ENCODE measurements at regions not wholly inside any gene's neighbourhood (a gene's known extent, or its start where the extent isn't known, plus 50 kb on each side); places are given as distances from the start of the nearest gene placed in this dataset.

DNA sequence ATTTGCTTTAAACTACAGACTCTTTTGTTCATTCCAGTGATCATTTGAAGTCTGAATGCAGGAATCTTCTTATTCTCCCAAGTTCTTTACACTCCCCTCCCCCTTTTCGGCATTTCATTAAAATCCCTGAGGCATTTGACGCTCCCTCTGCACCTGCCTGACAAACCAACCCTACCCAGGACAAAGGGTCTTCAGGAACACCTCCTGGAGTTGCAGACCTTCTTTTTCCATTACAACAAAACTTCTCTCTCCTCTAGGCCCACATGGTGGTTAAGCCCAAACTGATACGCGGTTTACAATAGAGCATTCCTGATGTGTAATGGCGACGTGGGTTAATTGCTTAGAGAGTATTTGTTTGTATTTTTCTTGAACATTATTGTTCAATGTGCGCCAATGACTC lies 367.4 kb downstream of the FBXO15 start:
- Histone ChIP-seq H3K36me3 (ENCODE audit: insufficient read depth) (no peaks in the 10 kb centered on the region), H3K4me3 (no peak overlapping the region), H3K4me2 (no peak overlapping the region), H4K20me1 (replicated peaks; ENCODE audit: insufficient read depth) (no peaks in the 10 kb centered on the region), H3F3A (replicated peaks; ENCODE audit: low read depth) (no peaks in the 10 kb centered on the region), H2AFZ (peak overlapping the region; percentile 44; the same call in 1 of the 2 replicates), H3K27me3 (ENCODE audit: insufficient read depth) (no peaks in the 10 kb centered on the region), H3K79me2 (replicated peaks; ENCODE audit: insufficient read depth) (no peaks in the 10 kb centered on the region), H3K27ac (ENCODE audit: low read depth) (no peak overlapping the region), H3K4me1 (ENCODE audit: insufficient read depth) (0 out of 2 replicates have a peak, but pooled peaks cover 3% of the 10 kb centered on the region), H3K9me2 (ENCODE audit: insufficient read depth) (no peaks in the 10 kb centered on the region)
- Mint-ChIP-seq H3K36me3 (ENCODE audit: low read depth) (no peaks in the 10 kb centered on the region), H3K9me3 (no peaks in the 10 kb centered on the region; the same call in 2 of the 3 replicates), H3K4me3 (no peak overlapping the region), H3K27me3 (ENCODE audit: insufficient read depth, low read depth, poor library complexity) (peaks cover 6% of the 10 kb centered on the region), H3K27ac (no peak overlapping the region), H3K4me1 (peaks cover 9% of the 10 kb centered on the region)
- ATAC-seq = peak; percentile 77
- peak; percentile 41 for DNase-seq (ENCODE audit: low spot score)
- TF ChIP-seq ZNF462 (CRISPR knock-in tag; IDR thresholded peaks at IDR 0.05) = peak; percentile 94
- TF ChIP-seq STAT1 (IDR thresholded peaks at IDR 0.05; ENCODE audit: unreplicated experiment) = no peak

GRCh38 chr18:73778032-73778359 lies 369.6 kb downstream of the FBXO15 start:
- no peaks in the 10 kb centered on the region for H3K9me2 ChIP-seq (ENCODE audit: insufficient read depth)
- ATAC-seq (no peak), DNase-seq (ENCODE audit: low spot score) (no peak)
- H2AFZ ChIP-seq = no peak overlapping the region
- no peaks in the 10 kb centered on the region for H3F3A ChIP-seq (replicated peaks; ENCODE audit: low read depth)
- Mint-ChIP-seq H3K4me3 (no peak overlapping the region), H3K4me1 (peaks cover 9% of the 10 kb centered on the region; the same call in 2 of the 3 replicates), H3K36me3 (ENCODE audit: low read depth) (no peaks in the 10 kb centered on the region), H3K27me3 (ENCODE audit: insufficient read depth, low read depth, poor library complexity) (peaks cover 3% of the 10 kb centered on the region), H3K27ac (no peak overlapping the region), H3K9me3 (no peaks in the 10 kb centered on the region; the same call in 2 of the 3 replicates)
- no peak overlapping the region for H3K4me2 ChIP-seq
- H3K27ac ChIP-seq (ENCODE audit: low read depth) = no peak overlapping the region
- 0 out of 2 replicates have a peak, but pooled peaks cover 3% of the 10 kb centered on the region for H3K4me1 ChIP-seq (ENCODE audit: insufficient read depth)
- H3K36me3 ChIP-seq (ENCODE audit: insufficient read depth) = no peaks in the 10 kb centered on the region
- no peaks in the 10 kb centered on the region for H3K79me2 ChIP-seq (replicated peaks; ENCODE audit: insufficient read depth)
- H3K27me3 ChIP-seq (ENCODE audit: insufficient read depth) = no peaks in the 10 kb centered on the region
- H4K20me1 ChIP-seq (replicated peaks; ENCODE audit: insufficient read depth) = no peaks in the 10 kb centered on the region
- no peak overlapping the region for H3K4me3 ChIP-seq
- TF ChIP-seq EZH2phosphoT487 (IDR thresholded peaks at IDR 0.05; ENCODE audit: unreplicated experiment) = no peak
- TF ChIP-seq ZNF114 (CRISPR knock-in tag; IDR thresholded peaks at IDR 0.05) = no peak
- TF ChIP-seq ZNF462 (CRISPR knock-in tag; IDR thresholded peaks at IDR 0.05) = no peak
- no peak for TF ChIP-seq JUNB (IDR thresholded peaks at IDR 0.05; ENCODE audit: unreplicated experiment)
- no peak for TF ChIP-seq NANOG (IDR thresholded peaks at IDR 0.05; ENCODE audit: borderline replicate concordance)
- no peak for TF ChIP-seq POLR2AphosphoS5 (IDR thresholded peaks at IDR 0.05; ENCODE audit: low read depth)
- no peak for TF ChIP-seq EZH2 (IDR thresholded peaks at IDR 0.05; ENCODE audit: low read depth, unreplicated experiment)

Data from GM23338 (cell line).